GM18507 (cell line): ENCODE measurements at regions not wholly inside any gene's neighbourhood (a gene's known extent, or its start where the extent isn't known, plus 50 kb on each side); places are given as distances from the start of the nearest gene placed in this dataset.

Experiments used
- DNase-seq: peaks from one replicate; pipeline ENCODE4 v3.0.0; 2011; ENCODE audit warnings: low read depth; ENCODE audit not compliant: insufficient read length; ENCODE audit errors: extremely low spot score
- FAIRE-seq: peaks from 2 replicates; lab custom pipeline; 2011; peaks lifted over from hg19 to GRCh38; lab: Jason Lieb, UNC

- peak; percentile 44 for FAIRE-seq
- DNase-seq: no peak
Measured at GRCh38 chr12:87801860-87802720, 227.1 kb downstream of the C12orf50 start.

DNA sequence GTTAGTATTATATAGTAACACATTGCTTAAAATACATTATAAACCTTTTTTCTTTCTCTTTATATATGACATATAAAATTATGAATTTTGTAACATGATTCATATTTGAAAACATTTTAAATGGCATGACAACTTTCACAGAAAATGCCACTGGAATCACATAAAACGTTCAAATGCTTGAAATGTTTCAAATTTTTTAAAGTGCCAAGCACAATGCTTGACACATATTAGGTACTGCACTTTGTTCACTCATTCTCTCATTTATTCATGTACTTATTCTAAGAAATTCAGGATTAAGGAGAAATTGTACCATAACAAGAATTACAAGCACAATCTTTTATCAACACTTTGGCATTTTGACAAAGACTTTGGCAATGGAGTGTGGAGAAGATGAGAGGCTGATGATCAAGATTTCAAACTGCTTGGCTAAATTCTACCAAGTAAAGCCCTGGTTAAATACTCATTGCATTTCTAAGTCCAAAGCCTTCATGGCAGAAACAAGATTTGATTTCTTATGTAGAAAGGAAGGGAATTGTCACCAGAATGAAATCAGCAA lies 232.2 kb downstream of the C12orf50 start:
- no peak for DNase-seq
- FAIRE-seq: no peak

GRCh38 chr12:87795555-87795954 lies 233.6 kb downstream of the C12orf50 start:
- DNase-seq: no peak
- no peak for FAIRE-seq

DNA sequence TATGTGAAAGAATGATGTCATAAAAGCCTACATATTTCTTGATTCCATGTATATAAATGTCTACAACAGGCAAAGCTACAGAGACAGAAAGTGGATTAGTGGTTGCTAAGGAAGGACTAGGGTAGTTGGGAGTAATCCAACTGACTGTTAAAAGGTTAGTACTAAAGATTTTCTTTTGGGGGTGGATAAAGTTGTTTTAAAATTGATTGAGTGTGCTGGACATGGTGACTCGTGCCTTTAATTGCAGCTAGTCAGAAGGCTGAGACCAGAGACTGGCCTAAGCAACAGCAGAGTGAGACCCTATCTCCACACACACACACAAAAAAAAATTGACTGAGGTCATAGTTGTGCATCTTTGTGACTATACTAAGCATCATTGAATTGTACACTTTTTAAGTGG lies 234.3 kb downstream of the C12orf50 start:
- no peak for DNase-seq
- no peak for FAIRE-seq

DNA sequence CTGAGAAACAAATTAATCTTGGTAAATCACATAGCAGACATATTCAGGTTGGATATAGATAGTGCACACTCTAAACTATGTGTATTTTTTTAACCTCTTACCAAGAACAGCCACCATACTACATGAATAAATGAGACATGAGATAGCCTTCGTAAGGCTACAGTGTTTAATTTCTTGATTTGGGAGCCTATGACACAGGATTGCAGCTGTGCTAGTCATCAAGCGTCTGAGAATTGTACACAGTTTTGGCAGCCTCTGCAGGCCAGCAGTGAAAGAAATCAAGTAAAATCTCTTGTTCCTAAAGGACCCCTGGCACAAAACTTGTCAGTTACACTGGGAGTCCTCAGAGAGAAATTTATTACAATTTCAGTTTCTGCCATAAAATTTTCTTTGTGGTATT lies 236.1 kb downstream of the C12orf50 start:
- FAIRE-seq (no peak), DNase-seq (no peak)

- FAIRE-seq (no peak), DNase-seq (no peak)
Measured at GRCh38 chr12:87784350-87784749, 244.9 kb downstream of the C12orf50 start.

- no peak for DNase-seq
- no peak for FAIRE-seq
Measured at GRCh38 chr12:87783467-87783866, 245.7 kb downstream of the C12orf50 start.

DNA sequence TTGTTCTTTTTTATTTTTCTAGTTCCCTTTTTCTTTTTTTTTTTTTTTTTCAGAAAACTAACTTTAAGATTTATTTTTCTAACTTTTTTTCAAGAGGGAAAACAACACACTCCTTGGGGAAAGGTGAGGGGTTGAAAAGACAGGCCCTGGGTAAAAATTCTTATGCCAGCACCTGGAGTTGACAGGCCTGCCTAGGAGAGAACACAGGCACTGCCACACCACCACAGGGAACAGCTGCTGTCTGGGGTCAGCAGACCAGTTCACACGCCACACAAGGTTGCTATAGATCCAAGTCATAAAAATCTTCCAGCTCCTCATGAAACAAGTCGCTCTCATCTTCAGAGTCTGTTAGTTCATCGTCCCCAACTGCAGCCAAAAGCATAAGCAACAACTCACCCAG lies 246.4 kb downstream of the C12orf50 start:
- no peak for FAIRE-seq

GRCh38 chr12:87779858-87780498 lies 249.2 kb downstream of the C12orf50 start:
- DNase-seq: no peak

More for the DNA sequence above, 246.4 kb downstream of the C12orf50 start:
- DNase-seq: no peak

GRCh38 chr12:87779016-87779415 lies 250.2 kb downstream of the C12orf50 start:
- FAIRE-seq: no peak

More at GRCh38 chr12:87779858-87780498, 249.2 kb downstream of the C12orf50 start:
- no peak for FAIRE-seq

GRCh38 chr12:87778065-87778464 lies 251.1 kb downstream of the C12orf50 start:
- no peak for DNase-seq
- FAIRE-seq: no peak

More at GRCh38 chr12:87779016-87779415, 250.2 kb downstream of the C12orf50 start:
- no peak for DNase-seq

- FAIRE-seq: no peak
- no peak for DNase-seq
Measured at GRCh38 chr12:87775784-87776183, 253.4 kb downstream of the C12orf50 start.

GRCh38 chr12:87775051-87775450 lies 254.2 kb downstream of the C12orf50 start:
- FAIRE-seq: no peak
- DNase-seq: no peak

DNA sequence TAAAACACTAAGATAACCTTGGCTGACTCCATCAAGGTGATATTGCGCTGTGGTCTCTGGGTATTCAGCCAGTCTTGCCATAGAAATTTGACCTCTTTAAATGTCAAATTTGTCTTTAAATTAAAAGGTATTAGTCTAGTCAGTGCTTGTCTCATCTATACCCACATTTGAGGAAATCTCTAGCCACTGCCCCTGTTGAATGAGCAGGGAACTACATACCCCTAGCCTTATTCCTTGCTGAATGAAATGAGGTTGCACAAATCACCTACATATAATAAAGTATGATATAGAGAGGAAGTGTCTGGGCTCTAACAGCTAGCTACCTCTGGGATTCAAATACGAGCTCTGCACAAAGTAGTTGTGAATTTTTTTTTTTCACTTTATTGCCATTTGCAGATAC lies 256.8 kb downstream of the C12orf50 start:
- DNase-seq: no peak
- FAIRE-seq: no peak

DNA sequence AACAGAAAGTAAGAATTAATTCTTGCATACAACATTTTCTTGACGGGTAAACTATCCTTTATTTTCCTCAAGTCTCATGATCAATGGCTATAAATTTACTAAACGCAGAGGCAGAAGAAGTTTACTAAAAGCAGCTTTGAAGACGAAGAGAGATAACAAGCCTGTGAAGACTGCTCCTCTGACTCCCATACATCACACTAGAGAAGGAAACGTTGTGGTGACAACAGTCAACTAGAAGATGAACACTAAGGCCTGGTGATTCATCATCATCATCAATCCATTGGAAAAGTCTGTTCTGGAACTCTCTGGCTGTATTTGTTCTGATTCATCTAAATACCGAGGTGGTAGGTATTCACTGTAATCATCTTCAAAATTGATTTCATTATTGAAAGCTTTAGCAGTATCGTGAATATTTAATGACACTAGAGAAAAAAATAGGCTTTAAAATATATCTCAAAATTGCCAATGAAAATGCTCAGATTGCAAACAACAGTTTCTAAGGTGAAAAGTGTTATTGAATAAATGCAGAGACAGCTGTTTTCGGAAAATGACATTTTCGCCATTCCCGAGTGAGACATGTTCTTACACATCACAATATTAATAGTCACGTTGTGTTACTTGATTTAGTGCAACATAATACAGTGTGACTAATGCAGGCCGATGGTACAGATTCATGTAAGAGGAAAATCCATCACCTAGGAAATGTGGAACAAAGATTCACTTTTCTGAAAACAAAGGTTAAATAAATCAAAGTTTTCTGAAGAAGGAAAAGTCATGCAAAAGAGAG lies 260.5 kb downstream of the C12orf50 start:
- FAIRE-seq (no peak), DNase-seq (no peak)

DNA sequence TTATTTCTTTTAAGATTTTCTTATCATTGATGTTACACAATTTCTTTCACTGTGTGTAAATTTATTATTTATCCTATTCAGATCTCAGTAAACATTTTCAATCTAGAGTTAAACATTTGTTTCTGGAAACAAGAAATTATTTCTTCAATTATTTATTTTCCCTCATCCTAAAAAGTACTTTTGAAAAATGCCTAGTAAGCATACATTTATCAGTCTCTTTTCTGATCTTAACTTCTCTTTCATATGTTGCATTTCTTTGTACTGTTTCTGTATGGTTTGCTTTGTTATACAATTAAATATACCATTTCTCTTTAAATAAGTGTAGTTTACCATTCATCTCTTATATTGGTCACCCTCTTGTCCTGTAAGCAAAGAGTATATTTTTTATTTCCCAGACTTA lies 263.2 kb downstream of the C12orf50 start:
- DNase-seq: no peak

DNA sequence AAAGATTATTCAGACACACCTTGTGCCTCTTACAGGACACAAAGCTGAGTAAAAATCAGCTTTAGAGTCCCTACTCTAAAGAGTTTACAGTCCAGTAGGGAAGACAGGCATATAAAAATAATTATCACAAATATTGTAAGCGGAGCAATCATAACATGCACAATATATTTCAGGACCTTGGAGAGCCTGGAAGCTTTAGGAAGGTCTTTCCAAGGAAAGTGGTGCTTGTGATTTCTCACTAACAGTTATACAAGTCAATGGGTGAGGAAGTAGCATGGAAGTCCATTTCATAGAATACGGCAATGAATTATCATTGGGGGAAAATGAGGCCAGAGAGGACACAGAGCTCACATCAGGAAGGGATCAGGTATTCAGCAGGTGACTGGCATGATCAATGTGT lies 268.3 kb downstream of the C12orf50 start:
- DNase-seq (no peak), FAIRE-seq (no peak)

More for the DNA sequence above, 263.2 kb downstream of the C12orf50 start:
- FAIRE-seq: no peak

DNA sequence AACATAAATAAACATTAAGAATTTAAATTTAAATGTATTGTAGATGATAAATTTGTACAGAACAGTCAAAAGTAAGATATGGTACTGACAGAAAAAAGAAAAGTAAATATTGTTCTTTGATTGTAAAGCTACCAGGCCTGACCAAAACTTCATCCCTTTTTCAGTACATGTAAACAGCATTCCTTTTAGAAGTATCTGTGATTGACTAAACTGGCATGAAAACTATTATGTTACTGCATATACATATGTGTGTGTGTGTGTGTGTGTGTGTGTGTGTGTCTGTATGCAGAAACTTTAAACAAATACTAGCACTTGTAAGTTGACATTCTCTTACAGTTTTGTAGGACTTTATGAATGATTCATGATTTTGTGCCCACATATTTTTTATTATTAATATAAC lies 270.9 kb downstream of the C12orf50 start:
- no peak for FAIRE-seq
- DNase-seq: no peak

DNA sequence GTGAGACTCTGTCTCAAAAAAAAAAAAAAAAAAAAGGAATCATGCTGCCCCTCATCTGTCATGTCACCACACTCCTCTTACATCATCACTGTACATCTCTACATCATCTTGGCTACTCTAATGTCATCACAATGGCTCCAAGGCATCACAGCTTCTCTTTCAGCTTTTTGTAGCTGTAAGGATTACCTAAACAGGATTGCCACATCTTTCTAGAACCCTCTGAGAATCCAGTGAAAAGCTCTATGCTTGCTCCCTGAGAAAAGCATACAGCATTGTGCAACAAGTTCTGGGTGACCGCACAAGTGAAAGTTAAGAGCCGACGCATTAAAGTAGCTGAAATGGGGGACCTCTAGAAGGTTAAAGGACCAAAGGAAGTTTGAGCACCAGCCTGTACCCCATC lies 272.5 kb downstream of the C12orf50 start:
- DNase-seq: no peak
- FAIRE-seq: no peak

DNA sequence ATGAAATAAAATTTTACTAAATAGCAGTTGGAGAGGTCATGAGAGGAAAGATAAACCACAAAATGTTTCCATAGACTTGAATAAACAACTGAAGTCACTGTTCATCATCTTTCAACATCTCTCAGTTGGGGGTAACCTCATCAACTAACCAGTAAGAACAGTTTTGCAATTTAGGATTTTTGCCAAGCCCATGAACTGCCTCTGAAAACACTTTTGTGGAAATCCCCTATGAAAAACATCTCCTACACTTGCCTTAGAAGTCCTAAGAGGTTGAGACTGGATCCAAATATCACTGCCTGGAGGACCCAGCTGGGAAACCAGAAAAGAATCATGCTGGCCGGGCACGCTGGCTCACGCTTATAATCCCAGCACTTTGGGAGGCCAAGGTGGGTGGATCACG lies 273.1 kb downstream of the C12orf50 start:
- DNase-seq: no peak
- FAIRE-seq: no peak
